AG09309 (cell line): ENCODE measurements at regions not wholly inside any gene's neighbourhood (a gene's known extent, or its start where the extent isn't known, plus 50 kb on each side); places are given as distances from the start of the nearest gene placed in this dataset.

Source experiments
- DNase-seq: peaks from one replicate; pipeline ENCODE4 v3.0.0-alpha.2; 2010; ENCODE audit warnings: low read depth
- H3K4me3 ChIP-seq: 2 replicates; pipeline ENCODE4 v1.5.1; 2011; ENCODE audit warnings: mild to moderate bottlenecking, low read depth, low read length, moderate library complexity; ENCODE audit not compliant: control insufficient read depth
- CTCF ChIP-seq: IDR thresholded peaks from 2 replicates; pipeline ENCODE4 v1.5.1; 2011; ENCODE audit warnings: mild to moderate bottlenecking, low read depth, low read length, inconsistent platforms; ENCODE audit not compliant: insufficient read depth, control insufficient read depth; ENCODE audit errors: missing control alignments

GRCh38 chr14:87816416-87816815 is 176.6 kb downstream of the GALC start:
- TF ChIP-seq CTCF = no peak
- no peak for DNase-seq
- no peak overlapping the region for H3K4me3 ChIP-seq

GRCh38 chr14:87815121-87815520 is 177.9 kb downstream of the GALC start:
- DNase-seq = no peak
- TF ChIP-seq CTCF = no peak
- no peak overlapping the region for H3K4me3 ChIP-seq

- DNase-seq = no peak
- no peak for TF ChIP-seq CTCF
- H3K4me3 ChIP-seq = no peak overlapping the region
These were observed 179.3 kb downstream of the GALC start for GRCh38 chr14:87813686-87814085.

- no peak for DNase-seq
- TF ChIP-seq CTCF = no peak
- H3K4me3 ChIP-seq = no peak overlapping the region
These were observed 179.8 kb downstream of the GALC start for GRCh38 chr14:87813211-87813610.

- no peak overlapping the region for H3K4me3 ChIP-seq
- no peak for DNase-seq
- TF ChIP-seq CTCF = no peak
These were observed 181.7 kb downstream of the GALC start for GRCh38 chr14:87811246-87811645.

GRCh38 chr14:87810711-87811110 is 182.3 kb downstream of the GALC start:
- no peak overlapping the region for H3K4me3 ChIP-seq
- DNase-seq = no peak
- no peak for TF ChIP-seq CTCF

- TF ChIP-seq CTCF = no peak
- no peak overlapping the region for H3K4me3 ChIP-seq
- no peak for DNase-seq
These were observed 183.7 kb downstream of the GALC start for GRCh38 chr14:87809261-87809660.
